Fibroblast of villous mesenchyme (primary cell): ENCODE measurements at regions not wholly inside any gene's neighbourhood (a gene's known extent, or its start where the extent isn't known, plus 50 kb on each side); places are given as distances from the start of the nearest gene placed in this dataset.

Experiments used
- DNase-seq: peaks from one replicate; pipeline ENCODE4 v3.0.0-alpha.2; 2010; ENCODE audit warnings: low read depth
- H3K4me3 ChIP-seq: 2 replicates; pipeline ENCODE4 v1.5.1; 2011; ENCODE audit warnings: low read depth, mild to moderate bottlenecking, low read length
- TF ChIP-seq, protein P1 (sequence below): IDR thresholded peaks from 2 replicates; pipeline ENCODE4 v1.5.1; 2012; ENCODE audit warnings: low read depth, mild to moderate bottlenecking, low read length; ENCODE audit not compliant: insufficient read depth

DNA sequence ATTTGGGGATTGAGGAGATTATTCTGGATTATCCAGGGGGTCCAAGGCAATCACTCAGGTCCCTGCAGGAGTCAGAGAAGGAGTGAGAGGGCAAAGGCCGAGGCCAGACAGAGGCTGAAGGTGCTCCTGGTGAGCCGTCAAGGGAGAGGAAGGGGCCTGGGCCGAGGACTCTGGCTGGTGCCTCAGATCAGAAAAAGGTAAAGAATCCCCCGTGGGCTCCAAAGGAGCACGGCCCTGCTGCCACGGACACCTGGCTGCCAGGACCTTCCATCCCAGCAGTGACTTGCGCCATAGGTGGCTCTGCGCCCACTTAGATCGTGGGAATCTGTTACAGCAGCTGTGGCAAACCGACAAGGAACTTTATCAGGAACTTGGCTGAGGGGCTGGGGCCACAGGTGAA is 374.8 kb upstream of the MYT1L start:
- no peak overlapping the region for H3K4me3 ChIP-seq
- no peak for DNase-seq
- TF ChIP-seq, protein P1, sequence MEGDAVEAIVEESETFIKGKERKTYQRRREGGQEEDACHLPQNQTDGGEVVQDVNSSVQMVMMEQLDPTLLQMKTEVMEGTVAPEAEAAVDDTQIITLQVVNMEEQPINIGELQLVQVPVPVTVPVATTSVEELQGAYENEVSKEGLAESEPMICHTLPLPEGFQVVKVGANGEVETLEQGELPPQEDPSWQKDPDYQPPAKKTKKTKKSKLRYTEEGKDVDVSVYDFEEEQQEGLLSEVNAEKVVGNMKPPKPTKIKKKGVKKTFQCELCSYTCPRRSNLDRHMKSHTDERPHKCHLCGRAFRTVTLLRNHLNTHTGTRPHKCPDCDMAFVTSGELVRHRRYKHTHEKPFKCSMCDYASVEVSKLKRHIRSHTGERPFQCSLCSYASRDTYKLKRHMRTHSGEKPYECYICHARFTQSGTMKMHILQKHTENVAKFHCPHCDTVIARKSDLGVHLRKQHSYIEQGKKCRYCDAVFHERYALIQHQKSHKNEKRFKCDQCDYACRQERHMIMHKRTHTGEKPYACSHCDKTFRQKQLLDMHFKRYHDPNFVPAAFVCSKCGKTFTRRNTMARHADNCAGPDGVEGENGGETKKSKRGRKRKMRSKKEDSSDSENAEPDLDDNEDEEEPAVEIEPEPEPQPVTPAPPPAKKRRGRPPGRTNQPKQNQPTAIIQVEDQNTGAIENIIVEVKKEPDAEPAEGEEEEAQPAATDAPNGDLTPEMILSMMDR, result no peak

DNA sequence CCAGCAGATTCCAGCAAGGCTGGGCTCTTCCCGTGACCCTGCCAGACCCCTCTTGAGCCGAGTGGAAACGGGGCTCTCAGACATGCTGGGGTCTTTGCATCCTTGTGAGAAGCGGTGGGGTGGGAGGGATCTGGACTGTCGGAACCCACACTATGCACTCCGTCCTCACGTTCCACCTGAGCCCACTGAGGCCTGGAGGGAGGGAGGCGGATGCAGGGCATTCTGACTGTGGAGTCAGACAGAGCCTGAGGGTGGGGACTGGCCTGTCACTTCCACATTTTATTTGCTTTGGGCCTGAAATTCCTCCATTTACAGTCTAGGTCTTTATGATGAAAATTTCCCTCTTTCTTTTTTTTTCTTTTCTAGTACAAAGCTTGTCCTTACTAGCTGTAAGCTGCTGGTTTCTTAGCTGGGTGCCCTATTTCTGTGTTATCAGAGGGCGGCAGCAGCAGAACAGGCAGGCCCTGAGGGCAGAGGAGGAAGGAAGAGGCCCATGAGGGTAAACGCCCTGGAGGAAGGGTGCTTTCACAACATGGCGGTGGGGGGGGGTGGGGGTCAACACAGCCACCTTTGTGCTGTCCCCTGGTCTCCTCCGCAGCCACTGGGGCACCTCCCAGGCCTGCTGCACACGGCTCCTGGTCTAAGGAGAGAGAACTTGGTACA is 373.5 kb upstream of the MYT1L start:
- no peak overlapping the region for H3K4me3 ChIP-seq
- DNase-seq, result no peak
- TF ChIP-seq, protein P1, result no peak

DNA sequence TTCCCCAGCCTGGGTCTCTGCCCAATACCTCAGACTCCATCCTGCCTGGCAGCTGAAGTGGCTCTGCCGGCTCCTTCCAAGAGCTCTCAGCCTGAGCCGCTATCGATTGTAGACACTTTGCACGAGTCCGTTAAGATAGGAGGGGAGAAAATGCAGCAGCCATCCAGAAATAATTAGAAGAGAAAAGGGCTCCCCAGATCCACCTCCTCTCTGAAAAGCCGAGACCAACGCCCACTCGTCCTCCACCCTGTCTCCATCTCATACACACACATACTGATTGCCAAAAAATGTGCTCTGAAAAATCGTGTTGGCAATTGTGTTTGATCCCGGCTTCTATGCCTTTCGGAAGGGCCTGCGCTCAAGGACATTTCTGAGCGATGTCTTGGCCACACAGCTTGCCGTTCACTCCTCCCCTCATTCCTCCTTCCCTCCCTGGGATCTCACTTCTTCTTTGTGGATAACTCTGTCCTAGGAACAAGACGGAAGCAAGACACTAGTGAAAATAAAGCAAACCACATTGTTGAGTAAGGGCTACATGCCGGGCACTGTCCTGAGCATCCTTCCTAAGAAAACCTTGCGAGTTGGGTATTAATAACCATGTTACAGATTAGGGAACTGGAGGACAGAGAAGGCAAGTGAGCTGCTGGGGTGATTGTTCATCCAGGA is 372.8 kb upstream of the MYT1L start:
- TF ChIP-seq, protein P1, result no peak
- no peak for DNase-seq
- H3K4me3 ChIP-seq, result no peak overlapping the region

DNA sequence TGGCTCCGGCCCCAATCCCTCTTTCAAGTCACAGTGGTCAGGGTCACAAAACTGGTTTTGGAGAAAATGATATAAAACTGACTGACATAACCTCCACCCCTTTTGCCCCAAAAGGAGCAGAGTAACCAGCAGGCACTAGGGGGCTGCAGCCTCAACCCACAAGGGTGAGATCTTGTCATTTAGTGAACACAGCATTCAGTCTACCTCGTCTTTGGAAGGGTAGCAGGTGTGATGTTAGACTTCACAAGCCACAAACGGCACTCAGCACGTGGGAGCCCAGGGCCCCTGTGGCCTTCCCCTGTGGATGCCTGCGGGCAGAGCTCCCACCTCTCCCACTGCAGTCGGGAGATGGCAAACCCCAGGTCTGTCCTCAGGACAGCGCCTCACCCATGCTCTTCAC is 372.1 kb upstream of the MYT1L start:
- no peak overlapping the region for H3K4me3 ChIP-seq
- no peak for DNase-seq
- TF ChIP-seq, protein P1, result no peak

DNA sequence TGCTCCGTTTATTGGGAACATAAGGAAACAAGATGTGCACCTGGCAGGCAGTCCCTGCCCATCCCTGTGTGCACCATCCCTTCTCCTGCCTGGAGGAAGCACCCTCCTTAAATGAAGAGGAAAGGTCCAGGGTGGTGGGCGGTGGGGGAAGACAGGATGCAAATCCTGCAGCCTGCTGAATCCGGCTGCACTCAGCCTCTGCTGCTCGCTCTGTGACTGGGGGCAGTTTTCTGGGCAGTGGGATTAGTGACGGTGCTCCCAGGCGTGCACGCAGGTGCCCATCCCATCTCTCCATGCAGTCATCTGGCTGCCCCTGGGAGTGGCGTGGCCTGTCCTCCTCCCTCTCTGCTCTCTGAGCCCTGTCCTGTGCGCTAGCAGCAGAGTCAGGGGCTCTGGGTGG is 371.3 kb upstream of the MYT1L start:
- H3K4me3 ChIP-seq, result no peak overlapping the region
- DNase-seq, result no peak
- TF ChIP-seq, protein P1, result no peak

DNA sequence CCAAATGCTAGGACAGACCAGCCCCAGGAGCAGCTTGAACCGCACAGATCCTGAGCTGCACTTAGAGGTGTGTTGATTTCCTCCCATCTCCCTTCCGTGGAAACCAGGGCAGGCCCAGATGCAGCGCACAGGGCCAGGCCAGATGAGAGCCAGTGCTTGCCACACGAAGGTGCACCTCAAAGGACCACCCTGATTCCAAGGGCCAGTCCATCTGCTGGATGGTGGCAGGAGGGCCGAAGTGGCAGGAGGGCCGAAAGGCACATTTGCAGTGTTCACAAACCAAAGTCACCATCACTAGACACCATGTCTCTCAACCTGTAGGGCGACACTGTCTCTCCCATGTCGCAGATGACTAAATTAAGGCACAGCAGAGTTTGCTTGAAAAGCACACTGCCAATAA is 370.7 kb upstream of the MYT1L start:
- no peak overlapping the region for H3K4me3 ChIP-seq
- TF ChIP-seq, protein P1, result no peak
- no peak for DNase-seq

DNA sequence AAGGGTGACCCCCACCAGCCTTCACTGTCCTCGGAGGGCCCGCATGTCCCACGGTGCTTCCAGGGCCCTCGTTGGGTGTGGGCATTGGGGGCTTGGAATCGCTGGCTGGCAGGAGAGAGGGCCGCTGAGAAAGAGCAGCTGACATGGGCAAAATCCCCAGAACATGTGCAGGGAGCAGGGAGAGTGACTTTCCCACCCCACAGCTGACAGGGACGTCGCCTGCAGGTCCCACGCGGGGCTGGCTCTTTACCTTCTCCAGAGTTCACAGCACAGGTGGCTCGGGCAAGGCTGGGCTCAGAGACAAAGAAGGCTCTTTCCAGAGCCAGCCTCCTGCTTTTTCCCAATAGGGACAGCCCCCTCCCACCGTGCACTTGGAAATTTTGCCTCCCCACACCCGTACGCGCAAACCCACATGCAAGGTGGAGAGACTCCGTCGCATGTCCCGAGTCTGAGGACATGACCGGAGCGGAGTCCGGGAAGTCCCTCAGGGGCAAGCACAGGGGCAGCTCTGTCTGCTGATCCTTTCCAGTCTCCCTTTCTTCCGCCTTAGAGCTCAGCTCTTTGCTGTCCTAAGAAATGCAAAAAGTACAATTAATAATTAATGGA is 370.2 kb upstream of the MYT1L start:
- no peak overlapping the region for H3K4me3 ChIP-seq
- DNase-seq, result no peak
- TF ChIP-seq, protein P1, result no peak
